ENCODE measurements at regions not wholly inside any gene's neighbourhood (a gene's known extent, or its start where the extent isn't known, plus 50 kb on each side); places are given as distances from the start of the nearest gene placed in this dataset.
A peak's percentile ranks its signal among the peaks of the same experiment; 100 is the strongest.

GRCh38 chr11:70926543-70927201 lies 325.7 kb downstream of the SHANK2 start:
- TF ChIP-seq, protein P1, sequence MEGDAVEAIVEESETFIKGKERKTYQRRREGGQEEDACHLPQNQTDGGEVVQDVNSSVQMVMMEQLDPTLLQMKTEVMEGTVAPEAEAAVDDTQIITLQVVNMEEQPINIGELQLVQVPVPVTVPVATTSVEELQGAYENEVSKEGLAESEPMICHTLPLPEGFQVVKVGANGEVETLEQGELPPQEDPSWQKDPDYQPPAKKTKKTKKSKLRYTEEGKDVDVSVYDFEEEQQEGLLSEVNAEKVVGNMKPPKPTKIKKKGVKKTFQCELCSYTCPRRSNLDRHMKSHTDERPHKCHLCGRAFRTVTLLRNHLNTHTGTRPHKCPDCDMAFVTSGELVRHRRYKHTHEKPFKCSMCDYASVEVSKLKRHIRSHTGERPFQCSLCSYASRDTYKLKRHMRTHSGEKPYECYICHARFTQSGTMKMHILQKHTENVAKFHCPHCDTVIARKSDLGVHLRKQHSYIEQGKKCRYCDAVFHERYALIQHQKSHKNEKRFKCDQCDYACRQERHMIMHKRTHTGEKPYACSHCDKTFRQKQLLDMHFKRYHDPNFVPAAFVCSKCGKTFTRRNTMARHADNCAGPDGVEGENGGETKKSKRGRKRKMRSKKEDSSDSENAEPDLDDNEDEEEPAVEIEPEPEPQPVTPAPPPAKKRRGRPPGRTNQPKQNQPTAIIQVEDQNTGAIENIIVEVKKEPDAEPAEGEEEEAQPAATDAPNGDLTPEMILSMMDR (IDR thresholded peaks at IDR 0.05), result peak; percentile 20
- TF ChIP-seq EZH2 (IDR thresholded peaks at IDR 0.05) (no peak), EZH2phosphoT487 (IDR thresholded peaks at IDR 0.05) (no peak)

Data from neural progenitor cell (in vitro differentiated cells).